Esophagus muscularis mucosa (tissue), 4 donors: ENCODE measurements at regions not wholly inside any gene's neighbourhood (a gene's known extent, or its start where the extent isn't known, plus 50 kb on each side); places are given as distances from the start of the nearest gene placed in this dataset.

Source experiments
- CTCF ChIP-seq, 3 experiments: fragments of 200-600 bp in 2 of 3; fragments of 450-650 bp in 1 of 3; sonication (generic) in 2 of 3; IDR thresholded peaks; one replicate each; pipeline ENCODE4 v1.5.1; 2017 to 2019; ENCODE audit warnings: antibody characterized with exemption in 3 of 3, mild to moderate bottlenecking in 2 of 3, moderate library complexity in 1 of 3
- EP300 ChIP-seq: sonication (generic); formaldehyde crosslinking; IDR thresholded peaks from one replicate; pipeline ENCODE4 v1.6.1; 2017; ENCODE audit warnings: antibody characterized with exemption
- POLR2A ChIP-seq: fragments of 450-650 bp; IDR thresholded peaks from one replicate; pipeline ENCODE4 v1.6.1; 2017; ENCODE audit warnings: antibody characterized with exemption, moderate library complexity, mild to moderate bottlenecking, low read depth
- POLR2AphosphoS5 ChIP-seq, 2 donors: sonication (generic); formaldehyde crosslinking; IDR thresholded peaks; one replicate each; pipeline ENCODE4 v1.6.1; 2017; ENCODE audit warnings: antibody characterized with exemption in 2 of 2

DNA sequence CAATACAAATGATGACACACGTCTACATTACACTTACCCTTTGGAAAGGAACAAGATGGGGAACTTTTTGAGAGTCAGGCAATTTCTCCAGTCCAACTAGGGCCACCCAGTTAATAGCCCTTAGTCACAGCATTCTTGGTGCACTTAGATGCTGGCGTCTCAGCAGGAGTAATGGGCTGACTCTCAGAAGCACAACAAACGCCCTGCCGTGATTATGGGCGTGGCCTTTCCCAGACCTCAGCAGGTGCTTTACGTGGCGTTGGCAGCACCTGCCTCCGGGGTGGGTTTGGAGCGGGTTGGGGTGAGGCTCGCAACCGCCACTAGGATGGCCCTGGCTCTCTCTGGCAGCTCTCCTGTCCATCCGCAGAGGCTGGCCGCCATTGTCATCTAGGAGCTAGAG, 147.6 kb upstream of the SHH start:
- TF ChIP-seq CTCF (IDR thresholded peaks at IDR 0.05) (no peak), EP300 (no peak), POLR2A (no peak), POLR2AphosphoS5 (IDR thresholded peaks at IDR 0.05) (no peak)
